ENCODE measurements at regions not wholly inside any gene's neighbourhood (a gene's known extent, or its start where the extent isn't known, plus 50 kb on each side); places are given as distances from the start of the nearest gene placed in this dataset.

DNA sequence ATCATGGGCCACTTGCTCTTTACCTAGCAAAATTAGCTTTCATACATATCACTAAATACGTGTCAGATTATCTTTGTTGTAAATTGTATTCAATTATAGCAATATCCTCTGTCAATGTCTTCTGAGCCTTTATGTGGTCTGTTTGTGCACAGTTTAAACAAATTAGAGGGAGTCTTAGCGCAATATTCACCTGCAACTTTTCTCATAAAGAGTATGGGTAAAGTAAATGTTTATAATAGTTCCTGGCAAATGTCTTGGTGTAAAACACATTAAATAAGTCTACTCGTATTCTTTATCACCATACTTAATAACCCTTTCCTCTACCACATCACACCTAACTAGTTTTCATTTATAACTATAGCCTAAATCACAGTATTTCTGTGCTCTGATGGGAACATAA, 169.0 kb downstream of the PCSK1 start:
- no peak for TF ChIP-seq ZFX (IDR thresholded peaks at IDR 0.05)
- TF ChIP-seq, protein P1, sequence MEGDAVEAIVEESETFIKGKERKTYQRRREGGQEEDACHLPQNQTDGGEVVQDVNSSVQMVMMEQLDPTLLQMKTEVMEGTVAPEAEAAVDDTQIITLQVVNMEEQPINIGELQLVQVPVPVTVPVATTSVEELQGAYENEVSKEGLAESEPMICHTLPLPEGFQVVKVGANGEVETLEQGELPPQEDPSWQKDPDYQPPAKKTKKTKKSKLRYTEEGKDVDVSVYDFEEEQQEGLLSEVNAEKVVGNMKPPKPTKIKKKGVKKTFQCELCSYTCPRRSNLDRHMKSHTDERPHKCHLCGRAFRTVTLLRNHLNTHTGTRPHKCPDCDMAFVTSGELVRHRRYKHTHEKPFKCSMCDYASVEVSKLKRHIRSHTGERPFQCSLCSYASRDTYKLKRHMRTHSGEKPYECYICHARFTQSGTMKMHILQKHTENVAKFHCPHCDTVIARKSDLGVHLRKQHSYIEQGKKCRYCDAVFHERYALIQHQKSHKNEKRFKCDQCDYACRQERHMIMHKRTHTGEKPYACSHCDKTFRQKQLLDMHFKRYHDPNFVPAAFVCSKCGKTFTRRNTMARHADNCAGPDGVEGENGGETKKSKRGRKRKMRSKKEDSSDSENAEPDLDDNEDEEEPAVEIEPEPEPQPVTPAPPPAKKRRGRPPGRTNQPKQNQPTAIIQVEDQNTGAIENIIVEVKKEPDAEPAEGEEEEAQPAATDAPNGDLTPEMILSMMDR (conservative IDR thresholded peaks at IDR 0.05): no peak
- no peak overlapping the region for H3K27ac ChIP-seq

DNA sequence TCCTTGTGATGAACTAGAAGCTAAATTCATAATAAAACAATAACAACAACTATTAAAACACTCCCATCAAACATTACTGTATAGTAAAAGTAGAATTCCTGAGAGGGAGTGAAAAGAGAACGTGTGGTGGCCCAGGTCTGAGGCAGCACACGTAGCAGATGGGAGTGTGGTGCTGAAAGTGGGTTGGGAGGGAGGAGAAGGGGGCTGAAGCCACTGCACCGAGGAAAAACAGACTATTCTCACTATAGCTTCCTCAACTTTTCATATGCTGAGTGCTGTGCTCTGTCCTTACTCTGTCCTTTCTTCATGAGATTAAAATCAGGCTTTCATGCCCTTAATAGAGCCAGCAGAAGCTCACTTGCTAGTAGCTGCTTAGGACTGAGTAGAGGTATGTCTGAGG, 170.9 kb downstream of the PCSK1 start:
- TF ChIP-seq, protein P1 (conservative IDR thresholded peaks at IDR 0.05): no peak
- TF ChIP-seq ZFX (IDR thresholded peaks at IDR 0.05): no peak
- H3K27ac ChIP-seq: no peak overlapping the region

DNA sequence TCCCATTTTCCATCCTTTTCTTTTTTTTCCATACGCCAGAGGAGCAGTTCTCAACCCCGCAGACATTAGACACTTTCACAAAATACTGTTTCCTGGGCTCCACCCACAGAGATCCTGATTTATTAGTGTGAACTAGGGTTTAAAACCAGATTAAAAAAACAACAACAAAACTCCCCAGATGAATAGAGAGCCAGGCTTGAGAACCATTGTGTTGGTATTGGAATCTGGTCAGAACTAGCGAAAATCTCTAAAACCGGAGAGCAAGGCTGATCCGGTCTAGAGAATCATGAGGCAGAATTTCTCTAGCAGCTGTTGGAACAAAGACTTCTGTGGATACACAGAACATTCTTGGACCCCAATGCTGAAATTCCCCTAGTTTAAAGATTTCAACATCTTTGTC, 173.0 kb downstream of the PCSK1 start:
- TF ChIP-seq, protein P1 (conservative IDR thresholded peaks at IDR 0.05): no peak
- TF ChIP-seq ZFX (IDR thresholded peaks at IDR 0.05): no peak
- no peak overlapping the region for H3K27ac ChIP-seq

DNA sequence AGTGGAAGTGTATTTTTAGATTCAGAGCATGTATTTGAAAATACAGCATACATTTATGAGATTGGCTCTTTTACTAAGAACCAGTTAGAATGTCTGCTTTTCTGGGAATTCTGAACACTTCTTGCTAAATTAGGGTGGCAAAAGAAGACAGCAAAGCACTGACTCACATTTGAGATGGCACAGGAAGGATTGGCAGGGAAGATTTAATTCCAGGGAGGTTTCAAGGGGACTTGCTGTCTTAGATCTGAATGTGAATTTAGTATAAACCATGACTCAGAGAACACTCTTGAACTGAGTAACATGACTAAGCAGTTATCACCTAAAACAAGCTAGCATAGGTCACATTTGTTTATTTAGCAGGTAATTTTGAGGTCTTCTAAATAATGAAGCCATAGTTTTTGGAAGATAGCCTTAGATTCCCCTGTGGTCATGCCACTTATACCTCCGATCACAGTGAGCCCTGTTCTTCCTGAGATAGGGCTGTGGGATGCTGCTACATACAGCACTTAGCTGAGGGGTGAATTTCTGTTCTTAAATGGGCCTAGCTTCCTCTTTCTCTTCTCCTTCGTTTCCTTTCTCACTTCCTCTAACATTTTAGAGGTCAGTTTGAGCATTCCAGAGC, 173.8 kb downstream of the PCSK1 start:
- TF ChIP-seq, protein P1 (conservative IDR thresholded peaks at IDR 0.05): no peak
- TF ChIP-seq ZFX (IDR thresholded peaks at IDR 0.05): no peak
- no peak overlapping the region for H3K27ac ChIP-seq

DNA sequence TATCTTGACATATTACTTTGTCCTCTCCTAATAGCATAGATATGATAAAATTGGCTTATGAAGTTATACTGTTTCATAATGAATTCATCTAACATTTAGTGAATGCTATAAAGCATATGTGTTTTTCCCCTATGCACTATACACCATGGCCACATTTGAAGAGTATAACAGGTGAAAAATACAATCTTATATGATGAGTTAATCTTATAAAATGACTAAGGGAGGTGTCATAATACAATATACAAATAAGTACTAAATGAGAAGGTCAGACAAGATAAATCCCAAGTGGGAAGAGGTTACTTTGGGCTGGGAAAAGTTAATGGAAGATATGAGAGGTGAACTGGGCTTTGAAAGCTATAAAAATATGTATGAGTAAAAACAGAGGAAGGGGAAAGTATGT, 174.4 kb downstream of the PCSK1 start:
- H3K27ac ChIP-seq: no peak overlapping the region
- no peak for TF ChIP-seq ZFX (IDR thresholded peaks at IDR 0.05)
- TF ChIP-seq, protein P1 (conservative IDR thresholded peaks at IDR 0.05): no peak

DNA sequence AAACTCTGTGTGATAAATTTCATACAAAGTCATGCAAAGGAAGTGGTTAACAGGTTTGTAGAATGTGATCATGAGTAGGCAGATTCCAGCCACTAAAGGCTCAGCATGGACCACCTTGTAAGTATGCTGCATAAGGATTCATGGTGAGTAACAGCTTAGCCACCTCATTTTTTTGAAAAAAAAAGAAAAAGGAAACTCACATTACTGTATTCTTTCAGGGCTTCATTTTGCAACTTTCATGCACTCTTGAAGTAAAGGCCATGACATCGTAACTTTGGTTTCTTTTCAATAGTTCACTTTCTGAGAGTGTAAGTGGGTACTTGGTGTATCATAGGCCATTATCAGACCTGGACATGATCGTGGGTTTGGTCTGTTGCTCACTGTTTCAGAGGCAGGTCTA, 175.1 kb downstream of the PCSK1 start:
- TF ChIP-seq, protein P1 (conservative IDR thresholded peaks at IDR 0.05): no peak
- no peak for TF ChIP-seq ZFX (IDR thresholded peaks at IDR 0.05)
- H3K27ac ChIP-seq: no peak overlapping the region

DNA sequence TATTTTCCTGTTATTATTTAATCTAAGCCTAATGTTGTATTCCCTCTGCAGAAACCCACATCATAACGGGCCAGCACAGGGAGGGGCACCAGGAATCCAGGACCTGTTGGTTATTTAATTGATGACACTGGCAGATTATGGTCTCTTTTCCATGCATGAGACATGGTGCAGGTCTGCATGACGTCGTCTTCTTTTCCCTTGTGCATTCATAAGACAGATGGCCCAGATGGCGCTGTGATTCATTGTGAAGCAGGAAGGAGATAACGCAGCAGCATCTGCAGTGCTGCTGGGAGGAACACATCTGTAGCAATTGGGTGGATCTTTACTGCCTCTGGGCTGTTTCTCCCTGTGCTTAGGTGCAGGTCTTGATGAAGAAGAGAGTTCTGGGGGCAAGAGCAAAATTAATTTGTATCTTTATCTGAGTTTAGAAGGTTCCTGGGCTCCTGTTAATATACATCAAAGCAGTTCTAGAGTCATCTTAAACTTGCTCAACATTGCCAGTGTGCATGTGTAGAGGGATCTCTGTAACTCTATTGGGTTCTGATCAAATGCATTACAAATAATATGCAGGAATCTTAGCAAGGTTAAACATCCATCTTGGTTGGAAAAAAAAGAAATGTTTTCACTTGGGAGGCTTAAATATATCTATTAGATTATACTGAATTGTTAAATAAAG, 176.1 kb downstream of the PCSK1 start:
- no peak for TF ChIP-seq ZFX (IDR thresholded peaks at IDR 0.05)
- H3K27ac ChIP-seq: no peak overlapping the region

Measured in C4-2B (cell line).